HL-60 (cell line): ENCODE measurements at regions not wholly inside any gene's neighbourhood (a gene's known extent, or its start where the extent isn't known, plus 50 kb on each side); places are given as distances from the start of the nearest gene placed in this dataset.

Experiments used
- GABPA ChIP-seq: IDR thresholded peaks from 2 replicates; pipeline ENCODE4 v1.6.1; 2012; ENCODE audit warnings: low read depth
- REST ChIP-seq: IDR thresholded peaks from 2 replicates; pipeline ENCODE4 v1.6.1; 2012; ENCODE audit warnings: low read depth; ENCODE audit not compliant: insufficient replicate concordance
- SPI1 ChIP-seq: IDR thresholded peaks from 2 replicates; pipeline ENCODE4 v1.6.1; 2012; ENCODE audit warnings: low read depth, mild to moderate bottlenecking, borderline replicate concordance
- TF ChIP-seq, protein P1 (sequence below): IDR thresholded peaks from one replicate; pipeline ENCODE4 v1.5.1; 2011; ENCODE audit warnings: low read length, control low read depth, inconsistent platforms; ENCODE audit not compliant: insufficient read depth

DNA sequence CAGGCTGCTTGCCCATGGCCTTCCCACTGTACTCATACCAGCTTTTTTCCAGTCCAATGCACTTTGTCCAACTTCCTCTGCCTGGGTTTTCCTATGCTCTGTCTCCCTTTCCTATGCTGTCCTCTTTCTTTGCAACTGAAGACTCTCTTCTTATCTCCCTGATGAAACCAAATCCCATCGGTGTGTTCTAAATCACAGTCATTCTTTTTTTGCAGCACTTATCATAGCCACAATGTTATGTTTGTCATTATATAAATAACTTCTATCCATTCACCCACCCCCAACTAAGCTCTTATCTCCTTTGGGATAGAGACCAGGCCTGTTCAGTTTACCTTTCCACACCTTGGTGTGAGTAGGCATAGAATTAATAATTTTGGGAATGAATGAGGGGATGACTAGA, 121.0 kb downstream of the GPX5 start:
- TF ChIP-seq, protein P1, sequence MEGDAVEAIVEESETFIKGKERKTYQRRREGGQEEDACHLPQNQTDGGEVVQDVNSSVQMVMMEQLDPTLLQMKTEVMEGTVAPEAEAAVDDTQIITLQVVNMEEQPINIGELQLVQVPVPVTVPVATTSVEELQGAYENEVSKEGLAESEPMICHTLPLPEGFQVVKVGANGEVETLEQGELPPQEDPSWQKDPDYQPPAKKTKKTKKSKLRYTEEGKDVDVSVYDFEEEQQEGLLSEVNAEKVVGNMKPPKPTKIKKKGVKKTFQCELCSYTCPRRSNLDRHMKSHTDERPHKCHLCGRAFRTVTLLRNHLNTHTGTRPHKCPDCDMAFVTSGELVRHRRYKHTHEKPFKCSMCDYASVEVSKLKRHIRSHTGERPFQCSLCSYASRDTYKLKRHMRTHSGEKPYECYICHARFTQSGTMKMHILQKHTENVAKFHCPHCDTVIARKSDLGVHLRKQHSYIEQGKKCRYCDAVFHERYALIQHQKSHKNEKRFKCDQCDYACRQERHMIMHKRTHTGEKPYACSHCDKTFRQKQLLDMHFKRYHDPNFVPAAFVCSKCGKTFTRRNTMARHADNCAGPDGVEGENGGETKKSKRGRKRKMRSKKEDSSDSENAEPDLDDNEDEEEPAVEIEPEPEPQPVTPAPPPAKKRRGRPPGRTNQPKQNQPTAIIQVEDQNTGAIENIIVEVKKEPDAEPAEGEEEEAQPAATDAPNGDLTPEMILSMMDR: no peak
- TF ChIP-seq GABPA (no peak), SPI1 (no peak), REST (no peak)
